HG02623 (cell line): ENCODE measurements at regions not wholly inside any gene's neighbourhood (a gene's known extent, or its start where the extent isn't known, plus 50 kb on each side); places are given as distances from the start of the nearest gene placed in this dataset.

Experiments
- ATAC-seq: cut with Tn5 transposase; IDR thresholded peaks from one replicate; pipeline ENCODE4 v1.9.1; 2021; ENCODE audit warnings: moderate library complexity; ENCODE audit not compliant: unreplicated experiment

- ATAC-seq: no peak
These were observed 544.5 kb upstream of the CDH11 start for GRCh38 chr16:65666132-65666941.

- ATAC-seq: no peak
These were observed 543.7 kb upstream of the CDH11 start for GRCh38 chr16:65665586-65665985.

GRCh38 chr16:65663774-65664173, 541.9 kb upstream of the CDH11 start:
- ATAC-seq: no peak

- no peak for ATAC-seq
These were observed 540.4 kb upstream of the CDH11 start for GRCh38 chr16:65662256-65662655.

- ATAC-seq: no peak
These were observed 539.7 kb upstream of the CDH11 start for GRCh38 chr16:65661558-65661957.

GRCh38 chr16:65660390-65660789, 538.5 kb upstream of the CDH11 start:
- ATAC-seq: no peak

- no peak for ATAC-seq
These were observed 537.9 kb upstream of the CDH11 start for GRCh38 chr16:65659758-65660157.

- no peak for ATAC-seq
These were observed 536.9 kb upstream of the CDH11 start for GRCh38 chr16:65658787-65659220.

- ATAC-seq: no peak
These were observed 536.5 kb upstream of the CDH11 start for GRCh38 chr16:65658349-65658748.

- ATAC-seq: no peak
These were observed 535.7 kb upstream of the CDH11 start for GRCh38 chr16:65657556-65657955.

GRCh38 chr16:65657071-65657494, 535.2 kb upstream of the CDH11 start:
- no peak for ATAC-seq

- ATAC-seq: no peak
These were observed 533.9 kb upstream of the CDH11 start for GRCh38 chr16:65655802-65656201.

- no peak for ATAC-seq
These were observed 526.2 kb upstream of the CDH11 start for GRCh38 chr16:65648101-65648500.

GRCh38 chr16:65644821-65645220, 523.0 kb upstream of the CDH11 start:
- ATAC-seq: no peak

GRCh38 chr16:65641762-65642289, 520.0 kb upstream of the CDH11 start:
- no peak for ATAC-seq

- ATAC-seq: no peak
These were observed 519.3 kb upstream of the CDH11 start for GRCh38 chr16:65641049-65641761.

GRCh38 chr16:65634833-65635232, 513.0 kb upstream of the CDH11 start:
- no peak for ATAC-seq

GRCh38 chr16:65634291-65634690, 512.4 kb upstream of the CDH11 start:
- no peak for ATAC-seq

GRCh38 chr16:65624666-65625065, 502.8 kb upstream of the CDH11 start:
- no peak for ATAC-seq

- no peak for ATAC-seq
These were observed 502.4 kb upstream of the CDH11 start for GRCh38 chr16:65624229-65624628.

- no peak for ATAC-seq
These were observed 501.0 kb upstream of the CDH11 start for GRCh38 chr16:65622871-65623270.

- no peak for ATAC-seq
These were observed 500.3 kb upstream of the CDH11 start for GRCh38 chr16:65622151-65622550.
